ENCODE measurements at regions not wholly inside any gene's neighbourhood (a gene's known extent, or its start where the extent isn't known, plus 50 kb on each side); places are given as distances from the start of the nearest gene placed in this dataset.

DNA sequence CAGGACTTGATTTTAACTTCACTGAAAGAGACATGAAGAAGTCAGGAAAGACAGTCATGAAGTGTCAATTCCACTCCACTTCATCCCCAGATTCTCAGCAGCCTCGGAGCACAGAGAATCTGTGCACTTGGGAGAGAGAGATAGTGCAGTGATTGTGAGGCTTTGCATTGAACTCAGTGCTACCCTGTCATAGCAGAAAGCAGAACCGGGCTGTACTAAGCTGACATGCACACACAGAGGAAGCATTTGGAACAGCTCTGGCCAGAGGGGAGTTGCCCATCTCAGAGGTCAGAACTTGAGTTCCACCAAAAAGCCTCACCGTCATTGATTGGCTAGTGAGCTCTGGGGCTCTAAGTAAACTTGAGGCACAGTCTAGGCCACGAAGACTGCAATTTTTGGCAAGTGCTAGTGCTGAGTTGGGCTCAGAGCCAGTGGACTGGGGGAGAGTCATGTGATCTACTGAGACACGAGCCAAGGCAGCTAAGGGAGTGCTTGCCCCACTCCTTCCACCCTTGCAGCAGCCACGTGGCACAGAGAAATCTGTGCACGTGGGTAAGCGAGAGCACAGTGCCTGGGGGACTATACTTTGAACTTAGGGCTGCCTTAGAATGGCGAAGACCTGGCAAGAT is 810.2 kb upstream of the ADAMTS5 start (continued):
- TF ChIP-seq, protein P1, sequence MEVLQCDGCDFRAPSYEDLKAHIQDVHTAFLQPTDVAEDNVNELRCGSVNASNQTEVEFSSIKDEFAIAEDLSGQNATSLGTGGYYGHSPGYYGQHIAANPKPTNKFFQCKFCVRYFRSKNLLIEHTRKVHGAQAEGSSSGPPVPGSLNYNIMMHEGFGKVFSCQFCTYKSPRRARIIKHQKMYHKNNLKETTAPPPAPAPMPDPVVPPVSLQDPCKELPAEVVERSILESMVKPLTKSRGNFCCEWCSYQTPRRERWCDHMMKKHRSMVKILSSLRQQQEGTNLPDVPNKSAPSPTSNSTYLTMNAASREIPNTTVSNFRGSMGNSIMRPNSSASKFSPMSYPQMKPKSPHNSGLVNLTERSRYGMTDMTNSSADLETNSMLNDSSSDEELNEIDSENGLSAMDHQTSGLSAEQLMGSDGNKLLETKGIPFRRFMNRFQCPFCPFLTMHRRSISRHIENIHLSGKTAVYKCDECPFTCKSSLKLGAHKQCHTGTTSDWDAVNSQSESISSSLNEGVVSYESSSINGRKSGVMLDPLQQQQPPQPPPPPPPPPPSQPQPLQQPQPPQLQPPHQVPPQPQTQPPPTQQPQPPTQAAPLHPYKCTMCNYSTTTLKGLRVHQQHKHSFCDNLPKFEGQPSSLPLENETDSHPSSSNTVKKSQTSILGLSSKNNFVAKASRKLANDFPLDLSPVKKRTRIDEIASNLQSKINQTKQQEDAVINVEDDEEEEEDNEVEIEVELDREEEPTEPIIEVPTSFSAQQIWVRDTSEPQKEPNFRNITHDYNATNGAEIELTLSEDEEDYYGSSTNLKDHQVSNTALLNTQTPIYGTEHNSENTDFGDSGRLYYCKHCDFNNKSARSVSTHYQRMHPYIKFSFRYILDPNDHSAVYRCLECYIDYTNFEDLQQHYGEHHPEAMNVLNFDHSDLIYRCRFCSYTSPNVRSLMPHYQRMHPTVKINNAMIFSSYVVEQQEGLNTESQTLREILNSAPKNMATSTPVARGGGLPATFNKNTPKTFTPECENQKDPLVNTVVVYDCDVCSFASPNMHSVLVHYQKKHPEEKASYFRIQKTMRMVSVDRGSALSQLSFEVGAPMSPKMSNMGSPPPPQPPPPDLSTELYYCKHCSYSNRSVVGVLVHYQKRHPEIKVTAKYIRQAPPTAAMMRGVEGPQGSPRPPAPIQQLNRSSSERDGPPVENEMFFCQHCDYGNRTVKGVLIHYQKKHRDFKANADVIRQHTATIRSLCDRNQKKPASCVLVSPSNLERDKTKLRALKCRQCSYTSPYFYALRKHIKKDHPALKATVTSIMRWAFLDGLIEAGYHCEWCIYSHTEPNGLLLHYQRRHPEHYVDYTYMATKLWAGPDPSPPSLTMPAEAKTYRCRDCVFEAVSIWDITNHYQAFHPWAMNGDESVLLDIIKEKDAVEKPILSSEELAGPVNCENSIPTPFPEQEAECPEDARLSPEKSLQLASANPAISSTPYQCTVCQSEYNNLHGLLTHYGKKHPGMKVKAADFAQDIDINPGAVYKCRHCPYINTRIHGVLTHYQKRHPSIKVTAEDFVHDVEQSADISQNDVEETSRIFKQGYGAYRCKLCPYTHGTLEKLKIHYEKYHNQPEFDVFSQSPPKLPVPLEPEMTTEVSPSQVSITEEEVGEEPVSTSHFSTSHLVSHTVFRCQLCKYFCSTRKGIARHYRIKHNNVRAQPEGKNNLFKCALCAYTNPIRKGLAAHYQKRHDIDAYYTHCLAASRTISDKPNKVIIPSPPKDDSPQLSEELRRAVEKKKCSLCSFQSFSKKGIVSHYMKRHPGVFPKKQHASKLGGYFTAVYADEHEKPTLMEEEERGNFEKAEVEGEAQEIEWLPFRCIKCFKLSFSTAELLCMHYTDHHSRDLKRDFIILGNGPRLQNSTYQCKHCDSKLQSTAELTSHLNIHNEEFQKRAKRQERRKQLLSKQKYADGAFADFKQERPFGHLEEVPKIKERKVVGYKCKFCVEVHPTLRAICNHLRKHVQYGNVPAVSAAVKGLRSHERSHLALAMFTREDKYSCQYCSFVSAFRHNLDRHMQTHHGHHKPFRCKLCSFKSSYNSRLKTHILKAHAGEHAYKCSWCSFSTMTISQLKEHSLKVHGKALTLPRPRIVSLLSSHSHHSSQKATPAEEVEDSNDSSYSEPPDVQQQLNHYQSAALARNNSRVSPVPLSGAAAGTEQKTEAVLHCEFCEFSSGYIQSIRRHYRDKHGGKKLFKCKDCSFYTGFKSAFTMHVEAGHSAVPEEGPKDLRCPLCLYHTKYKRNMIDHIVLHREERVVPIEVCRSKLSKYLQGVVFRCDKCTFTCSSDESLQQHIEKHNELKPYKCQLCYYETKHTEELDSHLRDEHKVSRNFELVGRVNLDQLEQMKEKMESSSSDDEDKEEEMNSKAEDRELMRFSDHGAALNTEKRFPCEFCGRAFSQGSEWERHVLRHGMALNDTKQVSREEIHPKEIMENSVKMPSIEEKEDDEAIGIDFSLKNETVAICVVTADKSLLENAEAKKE (CRISPR knock-in tag; IDR thresholded peaks at IDR 0.05) = no peak
- TF ChIP-seq POLR2AphosphoS5 (IDR thresholded peaks at IDR 0.05; ENCODE audit: low read depth) = no peak
- TF ChIP-seq, protein P2, sequence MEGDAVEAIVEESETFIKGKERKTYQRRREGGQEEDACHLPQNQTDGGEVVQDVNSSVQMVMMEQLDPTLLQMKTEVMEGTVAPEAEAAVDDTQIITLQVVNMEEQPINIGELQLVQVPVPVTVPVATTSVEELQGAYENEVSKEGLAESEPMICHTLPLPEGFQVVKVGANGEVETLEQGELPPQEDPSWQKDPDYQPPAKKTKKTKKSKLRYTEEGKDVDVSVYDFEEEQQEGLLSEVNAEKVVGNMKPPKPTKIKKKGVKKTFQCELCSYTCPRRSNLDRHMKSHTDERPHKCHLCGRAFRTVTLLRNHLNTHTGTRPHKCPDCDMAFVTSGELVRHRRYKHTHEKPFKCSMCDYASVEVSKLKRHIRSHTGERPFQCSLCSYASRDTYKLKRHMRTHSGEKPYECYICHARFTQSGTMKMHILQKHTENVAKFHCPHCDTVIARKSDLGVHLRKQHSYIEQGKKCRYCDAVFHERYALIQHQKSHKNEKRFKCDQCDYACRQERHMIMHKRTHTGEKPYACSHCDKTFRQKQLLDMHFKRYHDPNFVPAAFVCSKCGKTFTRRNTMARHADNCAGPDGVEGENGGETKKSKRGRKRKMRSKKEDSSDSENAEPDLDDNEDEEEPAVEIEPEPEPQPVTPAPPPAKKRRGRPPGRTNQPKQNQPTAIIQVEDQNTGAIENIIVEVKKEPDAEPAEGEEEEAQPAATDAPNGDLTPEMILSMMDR (conservative IDR thresholded peaks at IDR 0.05; ENCODE audit: low read depth in 2 of 2) = no peak
- TF ChIP-seq, protein P3, sequence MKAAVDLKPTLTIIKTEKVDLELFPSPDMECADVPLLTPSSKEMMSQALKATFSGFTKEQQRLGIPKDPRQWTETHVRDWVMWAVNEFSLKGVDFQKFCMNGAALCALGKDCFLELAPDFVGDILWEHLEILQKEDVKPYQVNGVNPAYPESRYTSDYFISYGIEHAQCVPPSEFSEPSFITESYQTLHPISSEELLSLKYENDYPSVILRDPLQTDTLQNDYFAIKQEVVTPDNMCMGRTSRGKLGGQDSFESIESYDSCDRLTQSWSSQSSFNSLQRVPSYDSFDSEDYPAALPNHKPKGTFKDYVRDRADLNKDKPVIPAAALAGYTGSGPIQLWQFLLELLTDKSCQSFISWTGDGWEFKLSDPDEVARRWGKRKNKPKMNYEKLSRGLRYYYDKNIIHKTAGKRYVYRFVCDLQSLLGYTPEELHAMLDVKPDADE (IDR thresholded peaks at IDR 0.05) = no peak
- no peak for TF ChIP-seq ZNF331 (CRISPR knock-in tag; IDR thresholded peaks at IDR 0.05; ENCODE audit: low read depth)

DNA sequence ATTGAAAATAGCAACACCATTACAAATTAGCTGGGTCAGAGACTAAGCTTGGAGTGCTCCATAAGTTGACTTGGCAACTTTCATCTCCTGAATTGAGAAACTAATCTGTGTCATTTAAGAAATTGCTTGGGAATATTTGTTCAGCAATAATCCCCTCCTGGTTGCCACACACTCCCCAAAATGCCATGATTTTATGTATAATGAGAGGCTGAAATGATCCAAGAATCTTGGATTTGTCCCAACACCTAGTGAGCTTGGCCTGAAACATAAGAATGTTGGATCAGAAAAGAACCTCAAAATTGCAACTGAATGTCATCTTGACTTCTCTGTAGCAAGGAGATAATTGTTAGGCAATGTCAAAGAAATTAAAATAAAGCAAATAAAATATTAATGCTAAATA is 805.9 kb upstream of the ADAMTS5 start:
- Histone ChIP-seq H3K36me3 (ENCODE audit: insufficient read depth) (no peaks in the 10 kb centered on the region), H2AFZ (no peak overlapping the region), H3K4me2 (no peak overlapping the region), H3K27me3 (ENCODE audit: insufficient read depth) (no peaks in the 10 kb centered on the region), H3K4me3 (no peak overlapping the region), H3K9me2 (ENCODE audit: insufficient read depth) (peaks cover 4% of the 10 kb centered on the region; the same call in 1 of the 2 replicates), H3K79me2 (replicated peaks; ENCODE audit: insufficient read depth) (no peaks in the 10 kb centered on the region), H3F3A (replicated peaks; ENCODE audit: low read depth) (no peaks in the 10 kb centered on the region), H4K20me1 (replicated peaks; ENCODE audit: insufficient read depth) (no peaks in the 10 kb centered on the region), H3K27ac (ENCODE audit: low read depth) (no peak overlapping the region), H3K4me1 (ENCODE audit: insufficient read depth) (no peaks in the 10 kb centered on the region)
- ATAC-seq = no peak
- Mint-ChIP-seq H3K9me3 (no peaks in the 10 kb centered on the region; the same call in 2 of the 3 replicates), H3K27me3 (ENCODE audit: insufficient read depth, low read depth, poor library complexity) (peaks cover 2% of the 10 kb centered on the region), H3K4me3 (no peak overlapping the region), H3K4me1 (no peaks in the 10 kb centered on the region), H3K36me3 (ENCODE audit: low read depth) (no peaks in the 10 kb centered on the region), H3K27ac (no peak overlapping the region)
- DNase-seq (ENCODE audit: low spot score) = no peak
- no peak for TF ChIP-seq ZNF331 (CRISPR knock-in tag; IDR thresholded peaks at IDR 0.05; ENCODE audit: low read depth)
- no peak for TF ChIP-seq ZNF114 (CRISPR knock-in tag; IDR thresholded peaks at IDR 0.05)
- TF ChIP-seq, protein P2 (conservative IDR thresholded peaks at IDR 0.05; ENCODE audit: low read depth in 2 of 2) = no peak
- TF ChIP-seq EZH2phosphoT487 (IDR thresholded peaks at IDR 0.05; ENCODE audit: unreplicated experiment) = no peak
- no peak for TF ChIP-seq NANOG (IDR thresholded peaks at IDR 0.05; ENCODE audit: borderline replicate concordance)
- no peak for TF ChIP-seq STAT1 (IDR thresholded peaks at IDR 0.05; ENCODE audit: unreplicated experiment)
- TF ChIP-seq, protein P3 (IDR thresholded peaks at IDR 0.05) = no peak
- no peak for TF ChIP-seq CREB1 (CRISPR knock-in tag; IDR thresholded peaks at IDR 0.05; ENCODE audit: low read depth)

Data from GM23338 (cell line).